HEK293 (cell line): ENCODE measurements at regions not wholly inside any gene's neighbourhood (a gene's known extent, or its start where the extent isn't known, plus 50 kb on each side); places are given as distances from the start of the nearest gene placed in this dataset.

ENCODE experiments used
- ZNF24 ChIP-seq: fragments of 450-650 bp; formaldehyde crosslinking; IDR thresholded peaks from 2 replicates; pipeline ENCODE4 v1.5.1; 2016; ENCODE audit warnings: missing biosample characterization, missing genetic modification characterization
- ZNF248 ChIP-seq: fragments of 450-650 bp; formaldehyde crosslinking; IDR thresholded peaks from 2 replicates; pipeline ENCODE4 v1.5.1; 2017; ENCODE audit warnings: missing biosample characterization, missing genetic modification characterization
- ZNF548 ChIP-seq: fragments of 450-650 bp; formaldehyde crosslinking; IDR thresholded peaks from 2 replicates; pipeline ENCODE4 v1.5.1; 2016; ENCODE audit warnings: missing biosample characterization, missing genetic modification characterization
- ZNF792 ChIP-seq: fragments of 450-650 bp; formaldehyde crosslinking; IDR thresholded peaks from 2 replicates; pipeline ENCODE4 v1.5.1; 2016; ENCODE audit warnings: missing biosample characterization, missing genetic modification characterization
- TF ChIP-seq, protein P1 (sequence below): fragments of 450-650 bp; formaldehyde crosslinking; IDR thresholded peaks from 2 replicates; pipeline ENCODE4 v1.5.1; 2016; ENCODE audit warnings: missing biosample characterization, missing genetic modification characterization
- TF ChIP-seq, protein P2 (sequence below): fragments of 450-650 bp; formaldehyde crosslinking; IDR thresholded peaks from 2 replicates; pipeline ENCODE4 v1.5.1; 2016; ENCODE audit warnings: missing biosample characterization, missing genetic modification characterization, low read depth

DNA sequence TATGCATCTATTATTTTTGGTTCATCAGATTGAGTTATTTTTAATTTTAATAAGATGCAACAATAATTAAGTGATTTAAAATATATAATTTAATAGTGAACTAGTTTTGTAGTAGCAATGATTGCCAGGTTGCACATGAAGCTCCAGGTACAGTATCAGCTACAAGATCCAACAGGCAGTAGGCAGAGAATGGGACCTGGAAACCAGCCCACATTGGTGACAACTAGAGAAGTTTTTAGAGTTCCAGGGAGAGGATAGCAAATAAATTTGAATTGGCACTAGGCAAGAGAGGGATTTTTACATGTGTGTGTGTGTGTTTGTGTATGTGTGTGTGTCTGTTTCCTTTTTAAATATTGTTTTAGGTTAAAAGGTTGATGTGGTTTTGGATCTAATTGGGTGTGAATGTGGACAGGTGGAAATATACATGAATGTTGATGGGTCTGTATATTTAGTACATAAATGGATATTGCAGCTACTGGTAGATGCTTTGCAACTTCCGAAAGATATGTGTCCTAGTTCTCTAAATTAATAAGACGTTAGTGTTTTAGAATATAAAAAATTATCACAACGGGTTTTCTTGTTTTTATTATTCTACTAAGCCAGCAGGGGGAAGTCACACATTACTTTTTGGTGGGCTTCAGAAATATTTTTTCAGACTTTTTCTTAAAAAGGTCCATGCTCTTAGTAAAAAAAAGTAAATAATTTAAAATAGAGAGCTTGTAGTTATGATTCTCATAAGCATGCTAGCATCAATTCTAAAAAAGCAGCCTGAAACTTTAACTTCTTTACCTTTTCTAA lies 110.1 kb upstream of the GBE1 start:
- TF ChIP-seq, protein P1, sequence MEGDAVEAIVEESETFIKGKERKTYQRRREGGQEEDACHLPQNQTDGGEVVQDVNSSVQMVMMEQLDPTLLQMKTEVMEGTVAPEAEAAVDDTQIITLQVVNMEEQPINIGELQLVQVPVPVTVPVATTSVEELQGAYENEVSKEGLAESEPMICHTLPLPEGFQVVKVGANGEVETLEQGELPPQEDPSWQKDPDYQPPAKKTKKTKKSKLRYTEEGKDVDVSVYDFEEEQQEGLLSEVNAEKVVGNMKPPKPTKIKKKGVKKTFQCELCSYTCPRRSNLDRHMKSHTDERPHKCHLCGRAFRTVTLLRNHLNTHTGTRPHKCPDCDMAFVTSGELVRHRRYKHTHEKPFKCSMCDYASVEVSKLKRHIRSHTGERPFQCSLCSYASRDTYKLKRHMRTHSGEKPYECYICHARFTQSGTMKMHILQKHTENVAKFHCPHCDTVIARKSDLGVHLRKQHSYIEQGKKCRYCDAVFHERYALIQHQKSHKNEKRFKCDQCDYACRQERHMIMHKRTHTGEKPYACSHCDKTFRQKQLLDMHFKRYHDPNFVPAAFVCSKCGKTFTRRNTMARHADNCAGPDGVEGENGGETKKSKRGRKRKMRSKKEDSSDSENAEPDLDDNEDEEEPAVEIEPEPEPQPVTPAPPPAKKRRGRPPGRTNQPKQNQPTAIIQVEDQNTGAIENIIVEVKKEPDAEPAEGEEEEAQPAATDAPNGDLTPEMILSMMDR (tag by site-specific recombination) = no peak
- no peak for TF ChIP-seq ZNF248 (tag by site-specific recombination)
- no peak for TF ChIP-seq ZNF24 (tag by site-specific recombination)
- no peak for TF ChIP-seq ZNF548
- TF ChIP-seq ZNF792 = no peak
- TF ChIP-seq, protein P2, sequence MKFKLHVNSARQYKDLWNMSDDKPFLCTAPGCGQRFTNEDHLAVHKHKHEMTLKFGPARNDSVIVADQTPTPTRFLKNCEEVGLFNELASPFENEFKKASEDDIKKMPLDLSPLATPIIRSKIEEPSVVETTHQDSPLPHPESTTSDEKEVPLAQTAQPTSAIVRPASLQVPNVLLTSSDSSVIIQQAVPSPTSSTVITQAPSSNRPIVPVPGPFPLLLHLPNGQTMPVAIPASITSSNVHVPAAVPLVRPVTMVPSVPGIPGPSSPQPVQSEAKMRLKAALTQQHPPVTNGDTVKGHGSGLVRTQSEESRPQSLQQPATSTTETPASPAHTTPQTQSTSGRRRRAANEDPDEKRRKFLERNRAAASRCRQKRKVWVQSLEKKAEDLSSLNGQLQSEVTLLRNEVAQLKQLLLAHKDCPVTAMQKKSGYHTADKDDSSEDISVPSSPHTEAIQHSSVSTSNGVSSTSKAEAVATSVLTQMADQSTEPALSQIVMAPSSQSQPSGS (tag by site-specific recombination) = no peak
